Astrocyte (in vitro differentiated cells and primary cell): ENCODE measurements at regions not wholly inside any gene's neighbourhood (a gene's known extent, or its start where the extent isn't known, plus 50 kb on each side); places are given as distances from the start of the nearest gene placed in this dataset.

ENCODE experiments used
- EZH2 ChIP-seq: IDR thresholded peaks from 2 replicates; pipeline ENCODE4 v1.6.1; 2012; ENCODE audit warnings: mild to moderate bottlenecking, low read length, inconsistent platforms; ENCODE audit not compliant: insufficient read depth
- TF ChIP-seq, protein P1 (sequence below): IDR thresholded peaks from 2 replicates; pipeline ENCODE4 v1.5.1; 2011; ENCODE audit warnings: low read depth, mild to moderate bottlenecking, inconsistent platforms, low read length, moderate library complexity; ENCODE audit not compliant: insufficient read depth

DNA sequence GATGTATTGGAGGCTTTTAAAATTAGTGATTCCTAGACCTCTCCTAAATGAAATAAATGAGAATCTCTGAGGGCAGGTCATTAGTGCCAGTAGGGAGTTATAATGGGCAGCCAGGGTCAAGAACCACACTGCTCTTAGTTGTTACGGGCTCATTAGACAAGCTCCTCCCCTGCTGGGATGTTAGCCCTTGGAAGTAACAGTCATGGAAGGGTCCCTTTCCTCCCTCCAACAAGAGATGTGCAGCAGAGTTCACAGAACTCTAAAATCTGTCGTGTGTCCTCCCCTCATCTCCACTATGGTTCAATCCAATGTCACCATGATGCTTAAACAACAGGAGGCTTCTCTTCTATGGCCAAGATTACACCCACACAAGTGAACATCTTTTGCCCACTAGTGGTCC lies 419.5 kb downstream of the INSC start:
- TF ChIP-seq, protein P1, sequence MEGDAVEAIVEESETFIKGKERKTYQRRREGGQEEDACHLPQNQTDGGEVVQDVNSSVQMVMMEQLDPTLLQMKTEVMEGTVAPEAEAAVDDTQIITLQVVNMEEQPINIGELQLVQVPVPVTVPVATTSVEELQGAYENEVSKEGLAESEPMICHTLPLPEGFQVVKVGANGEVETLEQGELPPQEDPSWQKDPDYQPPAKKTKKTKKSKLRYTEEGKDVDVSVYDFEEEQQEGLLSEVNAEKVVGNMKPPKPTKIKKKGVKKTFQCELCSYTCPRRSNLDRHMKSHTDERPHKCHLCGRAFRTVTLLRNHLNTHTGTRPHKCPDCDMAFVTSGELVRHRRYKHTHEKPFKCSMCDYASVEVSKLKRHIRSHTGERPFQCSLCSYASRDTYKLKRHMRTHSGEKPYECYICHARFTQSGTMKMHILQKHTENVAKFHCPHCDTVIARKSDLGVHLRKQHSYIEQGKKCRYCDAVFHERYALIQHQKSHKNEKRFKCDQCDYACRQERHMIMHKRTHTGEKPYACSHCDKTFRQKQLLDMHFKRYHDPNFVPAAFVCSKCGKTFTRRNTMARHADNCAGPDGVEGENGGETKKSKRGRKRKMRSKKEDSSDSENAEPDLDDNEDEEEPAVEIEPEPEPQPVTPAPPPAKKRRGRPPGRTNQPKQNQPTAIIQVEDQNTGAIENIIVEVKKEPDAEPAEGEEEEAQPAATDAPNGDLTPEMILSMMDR, result no peak
- TF ChIP-seq EZH2, result no peak
